ENCODE measurements at regions not wholly inside any gene's neighbourhood (a gene's known extent, or its start where the extent isn't known, plus 50 kb on each side); places are given as distances from the start of the nearest gene placed in this dataset.

DNA sequence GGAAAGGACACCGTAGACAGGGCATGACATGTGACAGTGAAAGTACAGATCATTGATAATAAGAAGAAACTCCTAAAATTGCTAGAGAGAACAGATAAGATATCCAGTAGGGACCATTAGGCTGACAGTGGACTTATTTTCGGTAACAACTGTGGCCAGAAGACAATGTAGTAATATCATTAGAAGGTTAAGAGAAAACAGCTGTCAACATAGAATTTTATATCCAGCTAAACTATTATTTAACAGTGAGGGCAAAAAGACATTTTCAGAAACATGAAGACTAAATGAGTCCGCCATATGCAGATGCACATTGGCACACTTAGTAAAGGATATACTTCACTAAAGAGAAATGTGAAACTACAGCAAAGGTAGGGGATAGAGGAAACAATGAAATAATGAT lies 95.4 kb upstream of the GUCA2B start:
- POLR2A ChIA-PET = no interaction called here
- no peaks in the 10 kb centered on the region for H4K20me1 ChIP-seq (replicated peaks; ENCODE audit: control insufficient read depth, insufficient read depth, low read length)
- no peaks in the 10 kb centered on the region for H3K9me1 ChIP-seq (ENCODE audit: control insufficient read depth, insufficient read depth, low read length)
- CTCF ChIA-PET (ENCODE audit: low intra/inter-chr PET ratio) = no interaction called here
- H3K36me3 ChIP-seq (ENCODE audit: control insufficient read depth, insufficient read depth, low read length) = no peaks in the 10 kb centered on the region
- ATAC-seq (no peak), FAIRE-seq (no peak), DNase-seq (ENCODE audit: extremely low read depth in 1 of 4, low spot score in 3 of 4) (no peak)
- no peaks in the 10 kb centered on the region for H3K79me2 ChIP-seq (ENCODE audit: control insufficient read depth, insufficient read depth, low read length)
- no peak overlapping the region for H3K9ac ChIP-seq (ENCODE audit: insufficient read depth in 1 of 2, low read depth in 2 of 2, low read length in 2 of 2)
- no TSS peak for BruUV-seq (replicated peaks)
- no peak overlapping the region for H2AFZ ChIP-seq (ENCODE audit: low read depth, low read length)
- no peaks in the 10 kb centered on the region for H3K4me1 ChIP-seq (replicated peaks in 1 of 2; ENCODE audit: control insufficient read depth in 2 of 2, insufficient read depth in 2 of 2, low read length in 2 of 2)
- in situ Hi-C loops (cut with MboI) (no loop called here), intact Hi-C loops (cut with micrococcal nuclease) (no loop called here)
- no peaks in the 10 kb centered on the region for H3K9me3 ChIP-seq (replicated peaks; ENCODE audit: control insufficient read depth, insufficient read depth, low read depth, low read length)
- H3K4me2 ChIP-seq (ENCODE audit: insufficient read depth, low read length) = no peak overlapping the region
- TF ChIP-seq ZNF717 (CRISPR knock-in tag; IDR thresholded peaks at IDR 0.05) (no peak), ZFP1 (CRISPR knock-in tag; IDR thresholded peaks at IDR 0.05) (peak; percentile 81)
- 3% methylated on average over 3 of the region's 3 CpGs for WGBS (ENCODE audit: insufficient coverage, low coverage, missing lambda C conversion rate)
- H3K27me3 ChIP-seq (ENCODE audit: control insufficient read depth in 2 of 2, insufficient read depth in 2 of 2, low read length in 2 of 2) = no peaks in the 10 kb centered on the region
- no peak overlapping the region for H3K27ac ChIP-seq (ENCODE audit: extremely low read depth, low read depth, low read length)
- H3K4me3 ChIP-seq = no peak overlapping the region

DNA sequence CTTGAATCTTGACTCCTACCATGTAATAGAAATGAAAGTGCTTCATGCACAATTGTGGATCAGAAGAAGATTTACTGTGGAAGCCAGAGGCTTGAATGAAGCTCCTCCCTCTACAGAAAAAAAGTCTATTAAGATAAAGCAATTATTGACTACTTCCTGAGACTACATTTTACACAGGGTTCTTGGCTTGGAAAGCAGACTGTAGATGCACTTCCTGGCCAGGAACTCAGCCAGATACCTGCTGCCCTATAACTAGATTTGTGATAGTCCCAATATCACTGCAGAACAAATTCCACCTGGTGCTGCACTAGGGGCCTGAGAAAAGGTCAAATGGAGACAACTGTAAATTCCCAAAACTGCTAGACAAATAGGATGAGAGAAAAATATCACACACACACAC lies 96.8 kb upstream of the GUCA2B start:
- no peaks in the 10 kb centered on the region for H3K9me3 ChIP-seq (replicated peaks; ENCODE audit: control insufficient read depth, insufficient read depth, low read depth, low read length)
- no peak overlapping the region for H2AFZ ChIP-seq (ENCODE audit: low read depth, low read length)
- no peaks in the 10 kb centered on the region for H3K27me3 ChIP-seq (ENCODE audit: control insufficient read depth in 2 of 2, insufficient read depth in 2 of 2, low read length in 2 of 2)
- no peaks in the 10 kb centered on the region for H3K4me1 ChIP-seq (replicated peaks in 1 of 2; ENCODE audit: control insufficient read depth in 2 of 2, insufficient read depth in 2 of 2, low read length in 2 of 2)
- no peaks in the 10 kb centered on the region for H3K36me3 ChIP-seq (ENCODE audit: control insufficient read depth, insufficient read depth, low read length)
- in situ Hi-C loops (cut with MboI) (no loop called here), intact Hi-C loops (cut with micrococcal nuclease) (no loop called here)
- no peaks in the 10 kb centered on the region for H4K20me1 ChIP-seq (replicated peaks; ENCODE audit: control insufficient read depth, insufficient read depth, low read length)
- no peak for ATAC-seq
- no peak overlapping the region for H3K4me2 ChIP-seq (ENCODE audit: insufficient read depth, low read length)
- H3K27ac ChIP-seq (ENCODE audit: extremely low read depth, low read depth, low read length) = no peak overlapping the region
- FAIRE-seq = no peak
- no TSS peak for BruUV-seq (replicated peaks)
- TF ChIP-seq CC2D1A (IDR thresholded peaks at IDR 0.05) (no peak), MEF2D (tag; conservative IDR thresholded peaks at IDR 0.05; ENCODE audit: low read depth) (no peak), HEY1 (CRISPR knock-in tag; IDR thresholded peaks at IDR 0.05; ENCODE audit: borderline replicate concordance) (no peak), MTA1 (IDR thresholded peaks at IDR 0.05; ENCODE audit: borderline replicate concordance) (no peak), ZEB2 (IDR thresholded peaks at IDR 0.05) (no peak), SIN3A (IDR thresholded peaks at IDR 0.05; ENCODE audit: borderline replicate concordance in 2 of 2, control insufficient read depth in 1 of 2, low read depth in 2 of 2, low read length in 2 of 2) (no peak), ZC3H11A (IDR thresholded peaks at IDR 0.05; ENCODE audit: low read depth, low read length) (no peak), ZNF143 (CRISPR knock-in tag; IDR thresholded peaks at IDR 0.05) (no peak), KLF16 (IDR thresholded peaks at IDR 0.05) (no peak)
- TF ChIP-seq, protein P1, sequence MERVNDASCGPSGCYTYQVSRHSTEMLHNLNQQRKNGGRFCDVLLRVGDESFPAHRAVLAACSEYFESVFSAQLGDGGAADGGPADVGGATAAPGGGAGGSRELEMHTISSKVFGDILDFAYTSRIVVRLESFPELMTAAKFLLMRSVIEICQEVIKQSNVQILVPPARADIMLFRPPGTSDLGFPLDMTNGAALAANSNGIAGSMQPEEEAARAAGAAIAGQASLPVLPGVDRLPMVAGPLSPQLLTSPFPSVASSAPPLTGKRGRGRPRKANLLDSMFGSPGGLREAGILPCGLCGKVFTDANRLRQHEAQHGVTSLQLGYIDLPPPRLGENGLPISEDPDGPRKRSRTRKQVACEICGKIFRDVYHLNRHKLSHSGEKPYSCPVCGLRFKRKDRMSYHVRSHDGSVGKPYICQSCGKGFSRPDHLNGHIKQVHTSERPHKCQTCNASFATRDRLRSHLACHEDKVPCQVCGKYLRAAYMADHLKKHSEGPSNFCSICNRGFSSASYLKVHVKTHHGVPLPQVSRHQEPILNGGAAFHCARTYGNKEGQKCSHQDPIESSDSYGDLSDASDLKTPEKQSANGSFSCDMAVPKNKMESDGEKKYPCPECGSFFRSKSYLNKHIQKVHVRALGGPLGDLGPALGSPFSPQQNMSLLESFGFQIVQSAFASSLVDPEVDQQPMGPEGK (CRISPR knock-in tag; IDR thresholded peaks at IDR 0.05; ENCODE audit: borderline replicate concordance) = no peak
- TF ChIP-seq, protein P2, sequence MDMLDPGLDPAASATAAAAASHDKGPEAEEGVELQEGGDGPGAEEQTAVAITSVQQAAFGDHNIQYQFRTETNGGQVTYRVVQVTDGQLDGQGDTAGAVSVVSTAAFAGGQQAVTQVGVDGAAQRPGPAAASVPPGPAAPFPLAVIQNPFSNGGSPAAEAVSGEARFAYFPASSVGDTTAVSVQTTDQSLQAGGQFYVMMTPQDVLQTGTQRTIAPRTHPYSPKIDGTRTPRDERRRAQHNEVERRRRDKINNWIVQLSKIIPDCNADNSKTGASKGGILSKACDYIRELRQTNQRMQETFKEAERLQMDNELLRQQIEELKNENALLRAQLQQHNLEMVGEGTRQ (CRISPR knock-in tag; IDR thresholded peaks at IDR 0.05) = no peak
- TF ChIP-seq, protein P3, sequence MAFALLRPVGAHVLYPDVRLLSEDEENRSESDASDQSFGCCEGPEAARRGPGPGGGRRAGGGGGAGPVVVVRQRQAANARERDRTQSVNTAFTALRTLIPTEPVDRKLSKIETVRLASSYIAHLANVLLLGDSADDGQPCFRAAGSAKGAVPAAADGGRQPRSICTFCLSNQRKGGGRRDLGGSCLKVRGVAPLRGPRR (CRISPR knock-in tag; IDR thresholded peaks at IDR 0.05) = no peak
- no peaks in the 10 kb centered on the region for H3K9me1 ChIP-seq (ENCODE audit: control insufficient read depth, insufficient read depth, low read length)
- H3K9ac ChIP-seq (ENCODE audit: insufficient read depth in 1 of 2, low read depth in 2 of 2, low read length in 2 of 2) = no peak overlapping the region
- ChIA-PET CTCF (ENCODE audit: low intra/inter-chr PET ratio) (no interaction called here), POLR2A (interaction anchor here (0.6 kb wide), 1 partner anchor 18 kb away, joined by 3 read pairs; no protein-coding TSS in a partner anchor)
- DNase-seq (ENCODE audit: extremely low read depth in 1 of 4, low spot score in 3 of 4) = no peak
- no peaks in the 10 kb centered on the region for H3K79me2 ChIP-seq (ENCODE audit: control insufficient read depth, insufficient read depth, low read length)
- no peak overlapping the region for H3K4me3 ChIP-seq
